SJCRH30 (cell line): ENCODE measurements at regions not wholly inside any gene's neighbourhood (a gene's known extent, or its start where the extent isn't known, plus 50 kb on each side); places are given as distances from the start of the nearest gene placed in this dataset.

Source experiments
- DNase-seq, 2 experiments: peaks; one replicate each; pipeline ENCODE4 v3.0.0-alpha.2; 2015 to 2020
- H3K27ac ChIP-seq: fragments of 250-450 bp; sonication (Bioruptor Pico); 2 replicates; pipeline ENCODE4 v1.5.1; 2020; ENCODE audit warnings: mild to moderate bottlenecking, moderate library complexity
- H3K27me3 ChIP-seq: fragments of 250-450 bp; sonication (Bioruptor Pico); 2 replicates; pipeline ENCODE4 v1.5.1; 2020; ENCODE audit warnings: mild to moderate bottlenecking, moderate library complexity
- H3K36me3 ChIP-seq: fragments of 250-450 bp; sonication (Bioruptor Pico); 2 replicates; pipeline ENCODE4 v1.5.1; 2020; ENCODE audit warnings: mild to moderate bottlenecking, moderate library complexity
- H3K4me1 ChIP-seq: fragments of 250-450 bp; sonication (Bioruptor Pico); 2 replicates; pipeline ENCODE4 v1.5.1; 2020; ENCODE audit warnings: mild to moderate bottlenecking, moderate library complexity
- H3K4me3 ChIP-seq: fragments of 250-450 bp; sonication (Bioruptor Pico); 2 replicates; pipeline ENCODE4 v1.5.1; 2020; ENCODE audit warnings: mild to moderate bottlenecking, moderate library complexity
- H3K9me3 ChIP-seq: fragments of 250-450 bp; sonication (Bioruptor Pico); replicated peaks from 2 replicates; pipeline ENCODE4 v1.5.1; 2020; ENCODE audit warnings: mild to moderate bottlenecking, moderate library complexity

DNA sequence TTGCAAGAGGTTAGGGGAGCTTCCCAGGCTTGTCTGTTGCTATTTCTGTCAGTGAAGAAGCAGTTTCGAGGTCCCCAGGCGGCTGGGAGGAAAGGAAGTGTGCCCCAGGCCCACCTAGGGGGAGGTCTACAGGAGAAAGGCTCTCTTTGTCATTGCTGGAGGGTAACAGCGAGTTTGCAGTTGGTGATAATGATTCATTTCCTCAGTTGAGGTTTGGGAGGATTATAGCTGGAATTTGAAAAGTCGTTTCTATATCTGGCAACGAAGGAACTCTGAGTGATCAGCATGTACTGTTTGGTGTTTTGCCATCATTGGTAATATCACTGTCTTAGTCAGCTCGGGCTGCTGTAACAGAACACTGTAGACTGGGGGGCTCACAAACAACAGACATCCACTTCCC is 65.5 kb upstream of the UBE3A start:
- H3K27me3 ChIP-seq = no peaks in the 10 kb centered on the region
- H3K4me3 ChIP-seq = no peak overlapping the region
- H3K36me3 ChIP-seq = no peaks in the 10 kb centered on the region
- peaks cover 11% of the 10 kb centered on the region for H3K4me1 ChIP-seq
- H3K27ac ChIP-seq = peak overlapping the region; percentile 64
- peak; percentile 71 to 84 for DNase-seq
- H3K9me3 ChIP-seq = peaks cover 3% of the 10 kb centered on the region; the same call in 1 of the 2 replicates

GRCh38 chr15:25501828-25502446 is 63.1 kb upstream of the UBE3A start:
- Histone ChIP-seq H3K4me3 (no peak overlapping the region), H3K27me3 (no peaks in the 10 kb centered on the region), H3K4me1 (peaks cover 11% of the 10 kb centered on the region), H3K9me3 (peaks cover 3% of the 10 kb centered on the region; the same call in 1 of the 2 replicates), H3K36me3 (no peaks in the 10 kb centered on the region), H3K27ac (no peak overlapping the region)
- peak in 1 of 2 experiments; percentile 62 for DNase-seq

DNA sequence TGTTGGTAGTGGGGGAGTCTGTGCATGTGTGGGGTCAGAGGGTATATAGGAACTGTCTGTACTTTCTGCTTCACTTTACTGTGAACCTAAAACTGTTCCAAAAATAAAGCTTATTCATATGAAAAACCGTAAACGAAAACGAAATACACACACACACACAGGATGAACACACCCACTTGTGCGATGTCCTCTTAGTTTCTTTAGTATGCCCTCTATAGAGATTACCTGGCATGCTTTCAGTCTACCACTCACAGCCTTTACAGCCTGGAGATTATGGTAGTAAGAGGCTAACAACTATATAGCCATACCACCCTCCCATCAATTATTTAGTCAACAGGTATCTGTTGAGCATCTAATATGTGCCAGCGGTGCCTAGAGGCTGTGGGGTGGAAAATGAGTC is 60.0 kb upstream of the UBE3A start:
- peaks cover 3% of the 10 kb centered on the region for H3K4me1 ChIP-seq
- no peaks in the 10 kb centered on the region for H3K27me3 ChIP-seq
- H3K36me3 ChIP-seq = no peaks in the 10 kb centered on the region
- DNase-seq = no peak
- H3K4me3 ChIP-seq = no peak overlapping the region
- peaks cover 3% of the 10 kb centered on the region; the same call in 1 of the 2 replicates for H3K9me3 ChIP-seq
- no peak overlapping the region for H3K27ac ChIP-seq

GRCh38 chr15:25497934-25498333 is 59.1 kb upstream of the UBE3A start:
- H3K4me1 ChIP-seq = no peaks in the 10 kb centered on the region
- H3K27ac ChIP-seq = no peak overlapping the region
- no peak for DNase-seq
- H3K9me3 ChIP-seq = no peaks in the 10 kb centered on the region
- no peaks in the 10 kb centered on the region for H3K36me3 ChIP-seq
- H3K27me3 ChIP-seq = no peaks in the 10 kb centered on the region
- H3K4me3 ChIP-seq = no peak overlapping the region

DNA sequence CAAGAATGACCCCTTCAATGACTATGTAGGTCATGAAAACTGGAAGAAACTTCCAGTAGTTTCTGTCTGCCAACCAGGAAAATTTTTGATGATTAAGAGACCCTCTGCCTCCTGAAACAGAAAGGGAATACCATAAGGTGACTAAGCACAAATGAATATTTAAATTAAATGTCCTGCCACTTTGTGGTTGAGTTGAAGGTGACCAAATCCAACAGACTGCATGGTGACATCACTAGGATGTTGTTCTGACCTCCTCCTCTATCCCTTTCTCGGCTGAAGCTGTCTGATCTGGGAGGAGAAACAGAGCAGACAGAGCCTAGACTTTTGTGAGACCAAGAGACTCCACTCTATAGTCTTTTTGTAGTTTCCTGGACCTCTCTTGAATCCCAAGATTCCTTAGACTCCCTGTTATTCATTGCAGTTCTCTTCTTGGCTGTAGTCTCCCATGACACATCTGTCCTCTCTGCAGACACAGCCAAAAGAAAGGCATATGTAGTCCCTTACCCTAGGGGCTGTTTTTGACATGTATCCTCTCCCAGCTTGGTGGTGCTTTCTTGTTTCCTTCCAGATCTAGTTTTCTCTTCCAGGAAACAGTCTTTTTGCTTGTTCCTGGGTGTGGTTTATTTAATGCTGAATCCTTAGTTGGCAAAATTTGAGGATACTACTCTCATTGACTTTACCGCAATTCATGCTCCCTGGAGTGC is 55.2 kb upstream of the UBE3A start:
- no peaks in the 10 kb centered on the region for H3K4me1 ChIP-seq
- no peaks in the 10 kb centered on the region for H3K27me3 ChIP-seq
- H3K9me3 ChIP-seq = 0 out of 2 replicates have a peak, but pooled peaks cover 4% of the 10 kb centered on the region
- no peak overlapping the region for H3K4me3 ChIP-seq
- H3K36me3 ChIP-seq = no peaks in the 10 kb centered on the region
- H3K27ac ChIP-seq = no peak overlapping the region
- DNase-seq = no peak

- Histone ChIP-seq H3K9me3 (0 out of 2 replicates have a peak, but pooled peaks cover 4% of the 10 kb centered on the region), H3K36me3 (no peaks in the 10 kb centered on the region), H3K27me3 (no peaks in the 10 kb centered on the region), H3K4me1 (no peaks in the 10 kb centered on the region), H3K4me3 (no peak overlapping the region), H3K27ac (no peak overlapping the region)
- no peak for DNase-seq
Measured at GRCh38 chr15:25492315-25492714, 53.5 kb upstream of the UBE3A start.
